Ecto neural progenitor cell (in vitro differentiated cells): ENCODE measurements at regions not wholly inside any gene's neighbourhood (a gene's known extent, or its start where the extent isn't known, plus 50 kb on each side); places are given as distances from the start of the nearest gene placed in this dataset.

ENCODE experiments used
- DNase-seq: peaks from one replicate; pipeline ENCODE4 v3.0.0-alpha.2; 2018; ENCODE audit warnings: low spot score

GRCh38 chr16:86443508-86444147 lies 66.7 kb upstream of the FOXF1 start:
- DNase-seq: no peak

GRCh38 chr16:86444261-86444660 lies 66.1 kb upstream of the FOXF1 start:
- DNase-seq: no peak

GRCh38 chr16:86444661-86445060 lies 65.7 kb upstream of the FOXF1 start:
- DNase-seq: no peak

- no peak for DNase-seq
Observed at GRCh38 chr16:86446279-86446678, 64.0 kb upstream of the FOXF1 start.

- no peak for DNase-seq
Observed at GRCh38 chr16:86447228-86447627, 63.1 kb upstream of the FOXF1 start.

- DNase-seq: no peak
Observed at GRCh38 chr16:86448306-86448890, 61.9 kb upstream of the FOXF1 start.

GRCh38 chr16:86449446-86450095 lies 60.8 kb upstream of the FOXF1 start:
- DNase-seq: no peak

GRCh38 chr16:86450691-86451090 lies 59.6 kb upstream of the FOXF1 start:
- no peak for DNase-seq

- DNase-seq: no peak
Observed at GRCh38 chr16:86452451-86452850, 57.9 kb upstream of the FOXF1 start.

- DNase-seq: no peak
Observed at GRCh38 chr16:86455116-86455515, 55.2 kb upstream of the FOXF1 start.

- DNase-seq: no peak
Observed at GRCh38 chr16:86455640-86456039, 54.7 kb upstream of the FOXF1 start.

GRCh38 chr16:86457501-86458148 lies 52.7 kb upstream of the FOXF1 start:
- DNase-seq: no peak

GRCh38 chr16:86458149-86458777 lies 52.1 kb upstream of the FOXF1 start:
- DNase-seq: no peak

GRCh38 chr16:86459266-86459665 lies 51.1 kb upstream of the FOXF1 start:
- no peak for DNase-seq
